Esophagus muscularis mucosa (tissue), 4 donors: ENCODE measurements at regions not wholly inside any gene's neighbourhood (a gene's known extent, or its start where the extent isn't known, plus 50 kb on each side); places are given as distances from the start of the nearest gene placed in this dataset.

Experiments
- EP300 ChIP-seq: sonication (generic); formaldehyde crosslinking; IDR thresholded peaks from one replicate; pipeline ENCODE4 v1.6.1; 2017; ENCODE audit warnings: antibody characterized with exemption
- POLR2A ChIP-seq: fragments of 450-650 bp; IDR thresholded peaks from one replicate; pipeline ENCODE4 v1.6.1; 2017; ENCODE audit warnings: antibody characterized with exemption, moderate library complexity, mild to moderate bottlenecking, low read depth
- POLR2AphosphoS5 ChIP-seq, 2 donors: sonication (generic); formaldehyde crosslinking; IDR thresholded peaks; one replicate each; pipeline ENCODE4 v1.6.1; 2017; ENCODE audit warnings: antibody characterized with exemption in 2 of 2
- TF ChIP-seq, protein P1 (sequence below), 3 experiments: fragments of 200-600 bp in 2 of 3; fragments of 450-650 bp in 1 of 3; sonication (generic) in 2 of 3; IDR thresholded peaks; one replicate each; pipeline ENCODE4 v1.5.1; 2017 to 2019; ENCODE audit warnings: antibody characterized with exemption in 3 of 3, mild to moderate bottlenecking in 2 of 3, moderate library complexity in 1 of 3

DNA sequence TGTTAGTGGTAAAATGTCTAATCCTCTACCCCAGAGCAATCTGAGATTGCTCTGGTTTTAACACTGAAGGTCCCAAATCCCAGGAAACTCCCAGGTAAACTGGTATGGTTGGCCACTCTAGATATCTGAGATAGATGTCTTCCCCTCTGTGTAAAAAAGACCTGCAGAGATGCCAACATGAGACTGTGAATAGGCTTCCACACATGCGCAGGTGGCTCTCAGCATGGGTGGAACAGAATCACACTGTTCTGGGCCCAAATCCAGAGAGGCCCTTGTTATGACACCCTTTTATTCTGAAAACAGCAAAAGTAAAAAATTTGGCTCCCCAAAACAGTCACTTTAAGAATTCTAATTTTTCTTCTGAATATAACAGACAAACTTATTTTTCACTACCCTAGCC lies 88.7 kb upstream of the BMP5 start:
- no peak for TF ChIP-seq POLR2A
- TF ChIP-seq, protein P1, sequence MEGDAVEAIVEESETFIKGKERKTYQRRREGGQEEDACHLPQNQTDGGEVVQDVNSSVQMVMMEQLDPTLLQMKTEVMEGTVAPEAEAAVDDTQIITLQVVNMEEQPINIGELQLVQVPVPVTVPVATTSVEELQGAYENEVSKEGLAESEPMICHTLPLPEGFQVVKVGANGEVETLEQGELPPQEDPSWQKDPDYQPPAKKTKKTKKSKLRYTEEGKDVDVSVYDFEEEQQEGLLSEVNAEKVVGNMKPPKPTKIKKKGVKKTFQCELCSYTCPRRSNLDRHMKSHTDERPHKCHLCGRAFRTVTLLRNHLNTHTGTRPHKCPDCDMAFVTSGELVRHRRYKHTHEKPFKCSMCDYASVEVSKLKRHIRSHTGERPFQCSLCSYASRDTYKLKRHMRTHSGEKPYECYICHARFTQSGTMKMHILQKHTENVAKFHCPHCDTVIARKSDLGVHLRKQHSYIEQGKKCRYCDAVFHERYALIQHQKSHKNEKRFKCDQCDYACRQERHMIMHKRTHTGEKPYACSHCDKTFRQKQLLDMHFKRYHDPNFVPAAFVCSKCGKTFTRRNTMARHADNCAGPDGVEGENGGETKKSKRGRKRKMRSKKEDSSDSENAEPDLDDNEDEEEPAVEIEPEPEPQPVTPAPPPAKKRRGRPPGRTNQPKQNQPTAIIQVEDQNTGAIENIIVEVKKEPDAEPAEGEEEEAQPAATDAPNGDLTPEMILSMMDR (IDR thresholded peaks at IDR 0.05) = no peak
- TF ChIP-seq EP300 = no peak
- TF ChIP-seq POLR2AphosphoS5 (IDR thresholded peaks at IDR 0.05) = no peak
